IMR-90 (cell line): ENCODE measurements at regions not wholly inside any gene's neighbourhood (a gene's known extent, or its start where the extent isn't known, plus 50 kb on each side); places are given as distances from the start of the nearest gene placed in this dataset.

Experiments
- ATAC-seq: fragments of 200-7000 bp; cut with Tn5 transposase; 2 replicates; pipeline ENCODE4 v1.9.1; 2020; ENCODE audit warnings: low read depth, mild to moderate bottlenecking, moderate library complexity
- BruUV-seq: library from RNA; stranded (reverse); fragments of 400-500 nt; replicated peaks from 2 replicates; lab custom pipeline; 2021; lab: Mats Ljungman, UMichigan
- CTCF ChIA-PET: fragments of 300-600 bp; formaldehyde crosslinking; extraction: SDS; loops from one replicate; lab custom pipeline; 2021; ENCODE audit warnings: antibody characterized with exemption; lab: Yijun Ruan, JAX
- POLR2A ChIA-PET: fragments of 300-600 bp; sonication (Branson Sonifier 250); formaldehyde crosslinking; loops from one replicate; lab custom pipeline; 2022; ENCODE audit warnings: antibody characterized with exemption; ENCODE audit not compliant: unreplicated experiment; lab: Charles Lee
- DNase-seq: peaks from one replicate; pipeline ENCODE4 v3.0.0; 2013
- H2AFZ ChIP-seq: replicated peaks from 2 replicates; pipeline ENCODE3; 2013; ENCODE audit warnings: low read length, mild to moderate bottlenecking; ENCODE audit not compliant: poor library complexity
- H2AK5ac ChIP-seq: 2 replicates; pipeline ENCODE4 v1.6.1; 2013; ENCODE audit warnings: low read depth, low read length, inconsistent platforms
- H2AK9ac ChIP-seq: replicated peaks from 2 replicates; pipeline ENCODE3; 2013; ENCODE audit warnings: mild to moderate bottlenecking, low read depth, low read length, moderate library complexity; ENCODE audit not compliant: poor library complexity
- H2BK120ac ChIP-seq: 2 replicates; pipeline ENCODE4 v1.6.1; 2013; ENCODE audit warnings: low read depth, low read length, inconsistent platforms
- H2BK15ac ChIP-seq: 3 replicates; pipeline ENCODE4 v1.6.1; 2013; ENCODE audit warnings: low read depth, low read length, inconsistent platforms
- H2BK20ac ChIP-seq: 2 replicates; pipeline ENCODE4 v1.6.1; 2013; ENCODE audit warnings: low read depth, mild to moderate bottlenecking, inconsistent platforms, low read length, moderate library complexity
- H2BK5ac ChIP-seq: 2 replicates; pipeline ENCODE4 v1.6.1; 2013; ENCODE audit warnings: mild to moderate bottlenecking, low read depth, low read length, inconsistent platforms; ENCODE audit not compliant: poor library complexity, severe bottlenecking
- H3K14ac ChIP-seq: replicated peaks from 2 replicates; pipeline ENCODE4 v1.6.1; 2013; ENCODE audit warnings: low read depth, low read length, inconsistent platforms
- H3K18ac ChIP-seq: 2 replicates; pipeline ENCODE4 v1.6.1; 2013; ENCODE audit warnings: low read depth, low read length, control low read depth
- H3K23ac ChIP-seq: 2 replicates; pipeline ENCODE4 v1.6.1; 2013; ENCODE audit warnings: low read depth, low read length, inconsistent platforms
- H3K27ac ChIP-seq: 2 replicates; pipeline ENCODE4 v1.5.1; 2013; ENCODE audit warnings: mild to moderate bottlenecking, control low read depth, low read length; ENCODE audit not compliant: insufficient read depth
- H3K27me3 ChIP-seq: 2 replicates; pipeline ENCODE4 v1.6.1; 2013; ENCODE audit warnings: low read length; ENCODE audit not compliant: control insufficient read depth, insufficient read depth
- H3K36me3 ChIP-seq: 2 replicates; pipeline ENCODE4 v1.6.1; 2013; ENCODE audit warnings: low read length, mixed read lengths; ENCODE audit not compliant: control insufficient read depth, insufficient read depth
- H3K4ac ChIP-seq: 2 replicates; pipeline ENCODE4 v1.6.1; 2013; ENCODE audit warnings: low read depth, low read length, inconsistent platforms
- H3K4me1 ChIP-seq: 2 replicates; pipeline ENCODE4 v1.6.1; 2013; ENCODE audit warnings: low read length, mixed read lengths; ENCODE audit not compliant: control insufficient read depth, insufficient read depth
- H3K4me2 ChIP-seq: 2 replicates; pipeline ENCODE4 v1.6.1; 2013; ENCODE audit warnings: low read depth, mild to moderate bottlenecking, control low read depth, low read length, moderate library complexity
- H3K4me3 ChIP-seq: 2 replicates; pipeline ENCODE4 v1.5.1; 2013; ENCODE audit warnings: low read depth, mild to moderate bottlenecking, control low read depth, low read length, moderate library complexity; ENCODE audit not compliant: insufficient read depth
- H3K56ac ChIP-seq: 2 replicates; pipeline ENCODE4 v1.6.1; 2013; ENCODE audit warnings: low read length, inconsistent platforms; ENCODE audit not compliant: insufficient read depth; ENCODE audit errors: extremely low read depth
- H3K79me1 ChIP-seq, 2 experiments: 2 replicates each; pipeline ENCODE4 v1.6.1; 2013; ENCODE audit warnings: low read length in 2 of 2, inconsistent platforms in 1 of 2, low read depth in 1 of 2
- H3K9ac ChIP-seq: 2 replicates; pipeline ENCODE4 v1.6.1; 2013; ENCODE audit warnings: low read depth, low read length, control low read depth
- H3K9me1 ChIP-seq: 2 replicates; pipeline ENCODE4 v1.6.1; 2013; ENCODE audit warnings: low read length, inconsistent platforms; ENCODE audit not compliant: insufficient read depth
- H3K9me3 ChIP-seq: 2 replicates; pipeline ENCODE4 v1.6.1; 2013; ENCODE audit warnings: low read length; ENCODE audit not compliant: control insufficient read depth, insufficient read depth
- H4K20me1 ChIP-seq: 2 replicates; pipeline ENCODE4 v1.6.1; 2013; ENCODE audit warnings: low read length, inconsistent platforms; ENCODE audit not compliant: insufficient read depth
- H4K5ac ChIP-seq: 2 replicates; pipeline ENCODE4 v1.6.1; 2013; ENCODE audit warnings: mild to moderate bottlenecking, low read depth, low read length, control low read depth
- H4K8ac ChIP-seq, 2 experiments: 2 replicates each; pipeline ENCODE4 v1.6.1; 2013; ENCODE audit warnings: low read depth in 2 of 2, low read length in 2 of 2, control low read depth in 1 of 2, inconsistent platforms in 1 of 2
- H4K91ac ChIP-seq: 2 replicates; pipeline ENCODE4 v1.6.1; 2013; ENCODE audit warnings: low read depth, low read length, inconsistent platforms; ENCODE audit not compliant: insufficient read depth
- BHLHE40 ChIP-seq: fragments of 150-350 bp; IDR thresholded peaks from 2 replicates; pipeline ENCODE4 v1.6.1; 2016; ENCODE audit warnings: mild to moderate bottlenecking, low read depth, low read length
- CEBPB ChIP-seq: IDR thresholded peaks from 2 replicates; pipeline ENCODE4 v1.6.1; 2012; ENCODE audit warnings: low read depth, low read length, improper control_type of control experiment
- CHD1 ChIP-seq: IDR thresholded peaks from 2 replicates; pipeline ENCODE4 v1.6.1; 2012; ENCODE audit warnings: low read depth, low read length, improper control_type of control experiment
- CTCF ChIP-seq: conservative IDR thresholded peaks from 2 replicates; pipeline ENCODE4 v1.5.1; 2012; ENCODE audit warnings: mild to moderate bottlenecking, low read depth, low read length, improper control_type of control experiment
- ELK1 ChIP-seq: fragments of 150-350 bp; IDR thresholded peaks from 2 replicates; pipeline ENCODE4 v1.6.1; 2016; ENCODE audit warnings: low read depth, mild to moderate bottlenecking, low read length, moderate library complexity, borderline replicate concordance
- FOS ChIP-seq: fragments of 150-350 bp; IDR thresholded peaks from 2 replicates; pipeline ENCODE4 v1.6.1; 2016; ENCODE audit warnings: low read depth, low read length
- MAFK ChIP-seq: IDR thresholded peaks from 2 replicates; pipeline ENCODE4 v1.6.1; 2012; ENCODE audit warnings: low read depth, low read length, improper control_type of control experiment
- MAZ ChIP-seq: IDR thresholded peaks from 2 replicates; pipeline ENCODE4 v1.6.1; 2012; ENCODE audit warnings: low read depth, mild to moderate bottlenecking, low read length, improper control_type of control experiment, moderate library complexity, borderline replicate concordance
- MXI1 ChIP-seq: IDR thresholded peaks from 2 replicates; pipeline ENCODE4 v1.6.1; 2012; ENCODE audit warnings: low read depth, mild to moderate bottlenecking, low read length, moderate library complexity, borderline replicate concordance
- NFE2L2 ChIP-seq: fragments of 150-350 bp; IDR thresholded peaks from 2 replicates; pipeline ENCODE4 v1.6.1; 2016; ENCODE audit warnings: low read depth, mild to moderate bottlenecking, low read length
- POLR2A ChIP-seq: IDR thresholded peaks from 2 replicates; pipeline ENCODE4 v1.6.1; 2012; ENCODE audit warnings: mild to moderate bottlenecking, low read depth, low read length
- RAD21 ChIP-seq: IDR thresholded peaks from 2 replicates; pipeline ENCODE4 v1.6.1; 2012; ENCODE audit warnings: low read length, improper control_type of control experiment
- RCOR1 ChIP-seq: IDR thresholded peaks from 2 replicates; pipeline ENCODE4 v1.6.1; 2012; ENCODE audit warnings: mild to moderate bottlenecking, low read length, improper control_type of control experiment; ENCODE audit not compliant: insufficient replicate concordance
- RFX5 ChIP-seq: IDR thresholded peaks from 2 replicates; pipeline ENCODE4 v1.8.0; 2012; ENCODE audit warnings: low read depth, mild to moderate bottlenecking, low read length, moderate library complexity
- SMC3 ChIP-seq: fragments of 150-350 bp; IDR thresholded peaks from 2 replicates; pipeline ENCODE4 v1.6.1; 2016; ENCODE audit warnings: low read depth, mild to moderate bottlenecking, antibody characterized with exemption, low read length, moderate library complexity
- USF2 ChIP-seq: fragments of 150-350 bp; IDR thresholded peaks from 2 replicates; pipeline ENCODE4 v1.6.1; 2017; ENCODE audit warnings: mild to moderate bottlenecking, antibody characterized with exemption, low read length, low read depth
- WGBS, 2 experiments: methylation state at CpG; one replicate each; pipeline versions ENCODE4 v1.1.5 to v1.1.7; 2013; ENCODE audit warnings: missing lambda C conversion rate in 2 of 2; ENCODE audit not compliant: insufficient read length in 1 of 2; ENCODE audit errors: extremely low coverage in 2 of 2; 5-methylcytosine and 5-hydroxymethylcytosine counted together
- dilution Hi-C: fragments of 300-500 bp; cut with HindIII; formaldehyde crosslinking; loops from one replicate; pipeline ENCODE4 v1.14.3; 2018; ENCODE audit warnings: low sequenced_read_pairs; ENCODE audit not compliant: unreplicated experiment
- in situ Hi-C: fragments of 300-500 bp; cut with MboI; formaldehyde crosslinking; loops from 3 replicates; pipeline ENCODE4 v1.14.3; 2019; ENCODE audit warnings: low sequenced_read_pairs, inconsistent platforms, mixed read lengths
- intact Hi-C: fragments of 100-400 bp; cut with micrococcal nuclease; formaldehyde crosslinking; loops from 2 replicates; pipeline ENCODE4 v1.10.0; 2022

- Histone ChIP-seq H3K14ac (no peak overlapping the region), H3K36me3 (no peaks in the 10 kb centered on the region), H3K9me3 (no peaks in the 10 kb centered on the region), H3K18ac (no peak overlapping the region), H2BK15ac (no peak overlapping the region), H2BK20ac (no peak overlapping the region), H4K5ac (no peak overlapping the region), H4K91ac (no peak overlapping the region), H3K4me2 (no peak overlapping the region), H3K23ac (no peak overlapping the region), H4K20me1 (no peaks in the 10 kb centered on the region), H2AK9ac (no peak overlapping the region), H4K8ac (no peak overlapping the region), H3K4me3 (no peak overlapping the region), H2AFZ (peak overlapping the region; percentile 44), H2BK120ac (no peak overlapping the region), H3K9ac (no peak overlapping the region), H3K79me1 (no peaks in the 10 kb centered on the region), H3K27ac (no peak overlapping the region), H3K56ac (no peak overlapping the region), H2AK5ac (no peak overlapping the region), H3K4ac (no peak overlapping the region), H2BK5ac (no peak overlapping the region), H3K9me1 (no peaks in the 10 kb centered on the region; the same call in 1 of the 2 replicates), H3K4me1 (peaks cover 4% of the 10 kb centered on the region; the same call in 1 of the 2 replicates), H3K27me3 (no peaks in the 10 kb centered on the region)
- POLR2A ChIA-PET, result no interaction called here
- intact Hi-C loops, result no loop called here
- WGBS, 2 experiments, result no CpG with 5 or more reads among the region's 4 CpGs
- DNase-seq (no peak), ATAC-seq (no peak)
- no TSS peak for BruUV-seq
- TF ChIP-seq BHLHE40 (no peak), ELK1 (no peak), MXI1 (no peak), CHD1 (no peak), USF2 (no peak), RFX5 (no peak), MAZ (no peak), SMC3 (no peak), FOS (no peak), CTCF (no peak), POLR2A (no peak), NFE2L2 (no peak), MAFK (no peak), RCOR1 (no peak), CEBPB (no peak), RAD21 (no peak)
- CTCF ChIA-PET, result no interaction called here
- dilution Hi-C loops, result no loop called here
- in situ Hi-C loops, result no loop called here
These were observed 99.6 kb downstream of the ZBTB18 start for GRCh38 chr1:244150665-244151064.
